Neural progenitor cell (in vitro differentiated cells): ENCODE measurements at regions not wholly inside any gene's neighbourhood (a gene's known extent, or its start where the extent isn't known, plus 50 kb on each side); places are given as distances from the start of the nearest gene placed in this dataset.

Experiments
- DNase-seq: peaks from one replicate; pipeline ENCODE4 v3.0.0-alpha.2; 2016; ENCODE audit warnings: low spot score
- H2AFZ ChIP-seq: fragments of 200-600 bp; sonication (generic); replicated peaks from 2 replicates; pipeline ENCODE4 v1.6.1; 2016; ENCODE audit warnings: antibody characterized with exemption
- H3F3A ChIP-seq: fragments of 200-600 bp; sonication (generic); 2 replicates; pipeline ENCODE4 v1.6.1; 2016; ENCODE audit warnings: antibody characterized with exemption, low read depth
- H3K27ac ChIP-seq: fragments of 200-600 bp; sonication (generic); 2 replicates; pipeline ENCODE4 v1.5.1; 2016; ENCODE audit warnings: mild to moderate bottlenecking
- H3K27me3 ChIP-seq: fragments of 200-600 bp; sonication (generic); 2 replicates; pipeline ENCODE4 v1.6.1; 2016; ENCODE audit warnings: mild to moderate bottlenecking, moderate library complexity
- H3K36me3 ChIP-seq: fragments of 200-600 bp; sonication (generic); 2 replicates; pipeline ENCODE4 v1.5.1; 2016
- H3K4me1 ChIP-seq: fragments of 200-600 bp; sonication (generic); 2 replicates; pipeline ENCODE4 v1.6.1; 2016; ENCODE audit warnings: mixed run types
- H3K4me2 ChIP-seq: fragments of 200-600 bp; sonication (generic); 2 replicates; pipeline ENCODE4 v1.6.1; 2016
- H3K4me3 ChIP-seq: fragments of 200-600 bp; sonication (generic); 2 replicates; pipeline ENCODE4 v1.5.1; 2016
- H3K79me2 ChIP-seq: fragments of 200-600 bp; sonication (generic); 2 replicates; pipeline ENCODE4 v1.6.1; 2016; ENCODE audit warnings: low read depth
- H3K9ac ChIP-seq: fragments of 200-600 bp; sonication (generic); 2 replicates; pipeline ENCODE4 v1.6.1; 2016
- H3K9me3 ChIP-seq: fragments of 200-600 bp; sonication (generic); 2 replicates; pipeline ENCODE4 v1.5.1; 2016; ENCODE audit warnings: low read depth
- H4K20me1 ChIP-seq: fragments of 200-600 bp; sonication (generic); 2 replicates; pipeline ENCODE4 v1.6.1; 2016; ENCODE audit warnings: low read depth
- H3K27ac Mint-ChIP-seq: 3 replicates; pipeline ENCODE4 v1.8.0; 2021; ENCODE audit warnings: mixed read lengths
- H3K27me3 Mint-ChIP-seq: 2 replicates; pipeline ENCODE4 v1.8.0; 2022; ENCODE audit warnings: low read depth, mild to moderate bottlenecking, inconsistent platforms, moderate library complexity, mixed read lengths; ENCODE audit not compliant: insufficient read depth
- H3K36me3 Mint-ChIP-seq: 3 replicates; pipeline ENCODE4 v1.8.0; 2021; ENCODE audit warnings: mixed read lengths
- H3K4me1 Mint-ChIP-seq: 3 replicates; pipeline ENCODE4 v1.8.0; 2021; ENCODE audit warnings: mixed read lengths
- H3K4me3 Mint-ChIP-seq: 3 replicates; pipeline ENCODE4 v1.8.0; 2021; ENCODE audit warnings: mild to moderate bottlenecking, moderate library complexity, mixed read lengths
- H3K9me3 Mint-ChIP-seq: 3 replicates; pipeline ENCODE4 v1.8.0; 2020; ENCODE audit warnings: mixed read lengths
- EZH2 ChIP-seq: fragments of 200-600 bp; sonication (generic); IDR thresholded peaks from 2 replicates; pipeline ENCODE4 v1.6.1; 2017; ENCODE audit warnings: antibody characterized with exemption, mild to moderate bottlenecking, moderate library complexity
- EZH2phosphoT487 ChIP-seq: fragments of 200-600 bp; sonication (generic); IDR thresholded peaks from 2 replicates; pipeline ENCODE4 v1.6.1; 2017; ENCODE audit warnings: antibody characterized with exemption
- TF ChIP-seq, protein P1 (sequence below): fragments of 200-600 bp; sonication (generic); IDR thresholded peaks from 2 replicates; pipeline ENCODE4 v1.5.1; 2017; ENCODE audit warnings: antibody characterized with exemption, mild to moderate bottlenecking

DNA sequence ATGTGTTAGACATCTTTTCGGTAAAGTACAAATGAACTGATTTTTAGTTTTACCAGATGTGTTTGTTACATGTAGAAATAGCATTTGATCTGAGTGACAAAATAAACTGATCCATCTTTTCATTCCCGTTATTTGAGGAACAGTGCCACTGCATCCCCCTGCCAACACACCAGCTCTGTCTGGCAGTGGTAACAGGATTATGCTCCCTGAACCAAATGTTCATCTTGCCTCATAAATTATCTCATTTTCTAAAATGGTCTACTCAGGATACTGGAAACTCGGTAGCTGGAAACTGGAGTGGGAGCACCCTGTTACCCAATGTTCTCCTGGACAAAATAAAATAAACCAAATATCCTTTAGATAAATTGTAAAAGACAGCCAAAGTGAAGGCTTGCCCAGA lies 171.6 kb downstream of the FAT4 start:
- no peaks in the 10 kb centered on the region for H3K9me3 ChIP-seq
- H3K27me3 ChIP-seq = no peaks in the 10 kb centered on the region
- no peaks in the 10 kb centered on the region for H4K20me1 ChIP-seq
- H3K4me3 Mint-ChIP-seq = no peak overlapping the region
- H3K4me1 Mint-ChIP-seq = no peaks in the 10 kb centered on the region
- H3K9me3 Mint-ChIP-seq = no peaks in the 10 kb centered on the region
- no peak overlapping the region for H3K4me2 ChIP-seq
- H3K36me3 Mint-ChIP-seq = peaks cover 34% of the 10 kb centered on the region
- H3K27ac Mint-ChIP-seq = no peak overlapping the region
- no peak for DNase-seq
- no peaks in the 10 kb centered on the region for H3K4me1 ChIP-seq
- no peak overlapping the region for H2AFZ ChIP-seq
- H3K9ac ChIP-seq = no peak overlapping the region
- H3K27ac ChIP-seq = no peak overlapping the region
- TF ChIP-seq EZH2phosphoT487 = no peak
- TF ChIP-seq EZH2 = no peak
- TF ChIP-seq, protein P1, sequence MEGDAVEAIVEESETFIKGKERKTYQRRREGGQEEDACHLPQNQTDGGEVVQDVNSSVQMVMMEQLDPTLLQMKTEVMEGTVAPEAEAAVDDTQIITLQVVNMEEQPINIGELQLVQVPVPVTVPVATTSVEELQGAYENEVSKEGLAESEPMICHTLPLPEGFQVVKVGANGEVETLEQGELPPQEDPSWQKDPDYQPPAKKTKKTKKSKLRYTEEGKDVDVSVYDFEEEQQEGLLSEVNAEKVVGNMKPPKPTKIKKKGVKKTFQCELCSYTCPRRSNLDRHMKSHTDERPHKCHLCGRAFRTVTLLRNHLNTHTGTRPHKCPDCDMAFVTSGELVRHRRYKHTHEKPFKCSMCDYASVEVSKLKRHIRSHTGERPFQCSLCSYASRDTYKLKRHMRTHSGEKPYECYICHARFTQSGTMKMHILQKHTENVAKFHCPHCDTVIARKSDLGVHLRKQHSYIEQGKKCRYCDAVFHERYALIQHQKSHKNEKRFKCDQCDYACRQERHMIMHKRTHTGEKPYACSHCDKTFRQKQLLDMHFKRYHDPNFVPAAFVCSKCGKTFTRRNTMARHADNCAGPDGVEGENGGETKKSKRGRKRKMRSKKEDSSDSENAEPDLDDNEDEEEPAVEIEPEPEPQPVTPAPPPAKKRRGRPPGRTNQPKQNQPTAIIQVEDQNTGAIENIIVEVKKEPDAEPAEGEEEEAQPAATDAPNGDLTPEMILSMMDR = no peak
- no peaks in the 10 kb centered on the region for H3K27me3 Mint-ChIP-seq
- H3K36me3 ChIP-seq = peaks cover under 1% of the 10 kb centered on the region
- H3K4me3 ChIP-seq = no peak overlapping the region
- no peaks in the 10 kb centered on the region for H3F3A ChIP-seq
- H3K79me2 ChIP-seq = no peaks in the 10 kb centered on the region

DNA sequence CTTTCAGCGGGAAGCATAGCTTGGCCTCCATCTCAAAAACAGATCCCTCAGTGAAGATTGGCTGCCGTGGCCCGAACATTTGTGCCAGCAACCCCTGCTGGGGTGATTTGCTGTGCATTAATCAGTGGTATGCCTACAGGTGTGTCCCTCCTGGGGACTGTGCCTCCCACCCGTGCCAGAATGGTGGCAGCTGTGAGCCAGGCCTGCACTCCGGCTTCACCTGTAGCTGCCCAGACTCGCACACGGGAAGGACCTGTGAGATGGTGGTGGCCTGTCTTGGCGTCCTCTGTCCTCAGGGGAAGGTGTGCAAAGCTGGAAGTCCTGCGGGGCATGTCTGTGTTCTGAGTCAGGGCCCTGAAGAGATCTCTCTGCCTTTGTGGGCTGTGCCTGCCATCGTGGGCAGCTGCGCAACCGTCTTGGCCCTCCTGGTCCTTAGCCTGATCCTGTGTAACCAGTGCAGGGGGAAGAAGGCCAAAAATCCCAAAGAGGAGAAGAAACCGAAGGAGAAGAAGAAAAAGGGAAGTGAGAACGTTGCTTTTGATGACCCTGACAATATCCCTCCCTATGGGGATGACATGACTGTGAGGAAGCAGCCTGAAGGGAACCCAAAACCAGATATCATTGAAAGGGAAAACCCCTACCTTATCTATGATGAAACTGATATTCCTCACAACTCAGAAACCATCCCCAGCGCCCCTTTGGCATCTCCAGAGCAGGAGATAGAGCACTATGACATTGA lies 175.4 kb downstream of the FAT4 start:
- no peak overlapping the region for H3K4me2 ChIP-seq
- H3K4me3 ChIP-seq = no peak overlapping the region
- no peak overlapping the region for H3K27ac Mint-ChIP-seq
- H4K20me1 ChIP-seq = no peaks in the 10 kb centered on the region
- no peak overlapping the region for H3K27ac ChIP-seq
- H3K9me3 Mint-ChIP-seq = no peaks in the 10 kb centered on the region
- no peaks in the 10 kb centered on the region for H3K36me3 ChIP-seq
- no peaks in the 10 kb centered on the region for H3K79me2 ChIP-seq
- H3K4me3 Mint-ChIP-seq = no peak overlapping the region
- no peaks in the 10 kb centered on the region for H3K4me1 ChIP-seq
- TF ChIP-seq, protein P1 = no peak
- H3K27me3 Mint-ChIP-seq = no peaks in the 10 kb centered on the region
- no peak overlapping the region for H2AFZ ChIP-seq
- H3K4me1 Mint-ChIP-seq = no peaks in the 10 kb centered on the region
- DNase-seq = no peak
- no peaks in the 10 kb centered on the region for H3K9me3 ChIP-seq
- H3K27me3 ChIP-seq = no peaks in the 10 kb centered on the region
- H3K9ac ChIP-seq = no peak overlapping the region
- peaks cover 24% of the 10 kb centered on the region for H3K36me3 Mint-ChIP-seq
- H3F3A ChIP-seq = no peaks in the 10 kb centered on the region

DNA sequence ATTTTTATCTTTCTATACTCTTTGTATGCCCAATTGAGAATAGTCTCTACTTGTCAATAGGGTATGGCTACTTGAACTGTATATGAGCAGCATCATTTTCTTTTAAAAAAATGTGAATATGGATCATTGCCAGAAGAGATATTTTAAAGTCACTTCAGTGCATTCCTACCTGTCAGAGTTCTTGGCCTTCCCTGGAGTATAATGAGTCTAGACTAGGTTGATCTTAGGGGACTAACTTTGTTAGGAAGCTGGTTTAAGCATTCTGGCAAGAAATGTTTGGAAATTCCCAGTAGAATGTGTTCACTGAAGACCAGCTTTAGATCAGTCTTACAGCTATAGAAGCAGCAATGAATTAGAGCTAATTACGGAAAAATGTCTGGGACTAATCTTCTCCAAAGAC lies 178.2 kb downstream of the FAT4 start:
- H3K4me1 Mint-ChIP-seq = no peaks in the 10 kb centered on the region
- no peaks in the 10 kb centered on the region for H3K36me3 ChIP-seq
- no peaks in the 10 kb centered on the region for H3K79me2 ChIP-seq
- H3K9me3 Mint-ChIP-seq = no peaks in the 10 kb centered on the region
- H3K4me1 ChIP-seq = no peaks in the 10 kb centered on the region
- no peaks in the 10 kb centered on the region for H3F3A ChIP-seq
- H4K20me1 ChIP-seq = no peaks in the 10 kb centered on the region
- no peaks in the 10 kb centered on the region for H3K27me3 Mint-ChIP-seq
- no peak overlapping the region for H3K9ac ChIP-seq
- DNase-seq = no peak
- no peak overlapping the region for H3K27ac ChIP-seq
- no peak overlapping the region for H3K4me3 ChIP-seq
- H3K27me3 ChIP-seq = no peaks in the 10 kb centered on the region
- H3K36me3 Mint-ChIP-seq = peaks cover 18% of the 10 kb centered on the region
- H3K4me3 Mint-ChIP-seq = no peak overlapping the region
- H3K9me3 ChIP-seq = no peaks in the 10 kb centered on the region
- H2AFZ ChIP-seq = no peak overlapping the region
- H3K4me2 ChIP-seq = no peak overlapping the region
- H3K27ac Mint-ChIP-seq = no peak overlapping the region
- TF ChIP-seq EZH2phosphoT487 = no peak
- TF ChIP-seq, protein P1 = no peak
- no peak for TF ChIP-seq EZH2
